Tibial nerve (tissue), 4 donors: ENCODE measurements at regions not wholly inside any gene's neighbourhood (a gene's known extent, or its start where the extent isn't known, plus 50 kb on each side); places are given as distances from the start of the nearest gene placed in this dataset.

Experiments used
- DNase-seq, 2 donors: peaks; one replicate each; pipeline ENCODE4 v3.0.0-alpha.2; 2019; ENCODE audit warnings: low spot score in 2 of 2
- H3K27ac ChIP-seq, 4 donors: fragments of 200-600 bp; sonication (generic) in 3 of 4; one replicate each; pipeline ENCODE4 v1.5.1; 2017 to 2019; ENCODE audit warnings: mild to moderate bottlenecking in 1 of 4
- H3K27me3 ChIP-seq, 2 donors: fragments of 200-600 bp; sonication (generic) in 1 of 2; one replicate each; pipeline versions ENCODE4 v1.5.1 to v1.6.0; 2017 to 2019
- H3K36me3 ChIP-seq, 3 donors: fragments of 200-600 bp; sonication (generic); one replicate each; pipeline ENCODE4 v1.5.1; 2018 to 2019
- H3K4me1 ChIP-seq, 4 donors: fragments of 200-600 bp; sonication (generic) in 3 of 4; one replicate each; pipeline ENCODE4 v1.5.1; 2017 to 2019
- H3K4me3 ChIP-seq, 4 donors: fragments of 200-600 bp; sonication (generic) in 3 of 4; one replicate each; pipeline ENCODE4 v1.5.1; 2017 to 2019; ENCODE audit warnings: mild to moderate bottlenecking in 1 of 4, moderate library complexity in 1 of 4
- H3K9me3 ChIP-seq, 4 donors: fragments of 200-600 bp; sonication (generic) in 3 of 4; one replicate each; pipeline ENCODE4 v1.5.1; 2017 to 2019
- EP300 ChIP-seq, 2 donors: sonication (generic); formaldehyde crosslinking; IDR thresholded peaks; one replicate each; pipeline ENCODE4 v1.6.1; 2017; ENCODE audit warnings: antibody characterized with exemption in 2 of 2, mild to moderate bottlenecking in 1 of 2
- POLR2A ChIP-seq, 2 donors: fragments of 450-650 bp; IDR thresholded peaks; one replicate each; pipeline ENCODE4 v1.6.1; 2017; ENCODE audit warnings: antibody characterized with exemption in 2 of 2, mild to moderate bottlenecking in 2 of 2, moderate library complexity in 2 of 2
- WGBS, 2 donors: methylation state at CpG; one replicate each; pipeline ENCODE4 v1.1.5; 2018; 5-methylcytosine and 5-hydroxymethylcytosine counted together
- TF ChIP-seq, protein P1 (sequence below), 5 experiments: fragments of 200-600 bp in 3 of 5; fragments of 450-650 bp in 2 of 5; sonication (generic) in 3 of 5; IDR thresholded peaks; one replicate each; pipeline ENCODE4 v1.5.1; 2016 to 2019; ENCODE audit warnings: antibody characterized with exemption in 5 of 5, mild to moderate bottlenecking in 3 of 5, moderate library complexity in 2 of 5

DNA sequence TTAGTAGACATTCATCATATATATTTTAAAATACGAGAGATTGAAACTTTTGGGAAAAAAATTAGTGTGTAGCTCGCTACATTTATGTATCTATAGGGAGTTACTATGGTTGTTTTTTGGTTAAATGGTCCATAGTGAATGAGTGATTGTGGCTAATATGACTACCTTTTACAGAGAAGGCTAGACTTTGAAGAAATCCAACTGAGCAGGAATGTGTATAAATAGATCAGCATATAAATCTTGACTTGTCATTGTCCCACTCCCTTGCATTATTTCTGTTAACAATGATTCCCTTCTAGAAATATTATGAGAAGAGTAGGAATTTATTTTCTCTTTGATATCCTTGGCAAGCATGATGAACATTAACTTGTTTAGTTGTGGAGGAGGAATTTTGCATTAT, 737.8 kb upstream of the MAP3K7 start:
- no peak for DNase-seq
- Histone ChIP-seq H3K27me3 (no peaks in the 10 kb centered on the region), H3K27ac (no peak overlapping the region), H3K4me3 (no peak overlapping the region), H3K4me1 (no peaks in the 10 kb centered on the region), H3K36me3 (no peaks in the 10 kb centered on the region), H3K9me3 (no peaks in the 10 kb centered on the region)
- 88 to 91% methylated on average over 2 of the region's 2 CpGs for WGBS, 2 donors
- TF ChIP-seq EP300 (IDR thresholded peaks at IDR 0.05) (no peak), POLR2A (IDR thresholded peaks at IDR 0.05) (no peak)
- TF ChIP-seq, protein P1, sequence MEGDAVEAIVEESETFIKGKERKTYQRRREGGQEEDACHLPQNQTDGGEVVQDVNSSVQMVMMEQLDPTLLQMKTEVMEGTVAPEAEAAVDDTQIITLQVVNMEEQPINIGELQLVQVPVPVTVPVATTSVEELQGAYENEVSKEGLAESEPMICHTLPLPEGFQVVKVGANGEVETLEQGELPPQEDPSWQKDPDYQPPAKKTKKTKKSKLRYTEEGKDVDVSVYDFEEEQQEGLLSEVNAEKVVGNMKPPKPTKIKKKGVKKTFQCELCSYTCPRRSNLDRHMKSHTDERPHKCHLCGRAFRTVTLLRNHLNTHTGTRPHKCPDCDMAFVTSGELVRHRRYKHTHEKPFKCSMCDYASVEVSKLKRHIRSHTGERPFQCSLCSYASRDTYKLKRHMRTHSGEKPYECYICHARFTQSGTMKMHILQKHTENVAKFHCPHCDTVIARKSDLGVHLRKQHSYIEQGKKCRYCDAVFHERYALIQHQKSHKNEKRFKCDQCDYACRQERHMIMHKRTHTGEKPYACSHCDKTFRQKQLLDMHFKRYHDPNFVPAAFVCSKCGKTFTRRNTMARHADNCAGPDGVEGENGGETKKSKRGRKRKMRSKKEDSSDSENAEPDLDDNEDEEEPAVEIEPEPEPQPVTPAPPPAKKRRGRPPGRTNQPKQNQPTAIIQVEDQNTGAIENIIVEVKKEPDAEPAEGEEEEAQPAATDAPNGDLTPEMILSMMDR (IDR thresholded peaks at IDR 0.05) = no peak

DNA sequence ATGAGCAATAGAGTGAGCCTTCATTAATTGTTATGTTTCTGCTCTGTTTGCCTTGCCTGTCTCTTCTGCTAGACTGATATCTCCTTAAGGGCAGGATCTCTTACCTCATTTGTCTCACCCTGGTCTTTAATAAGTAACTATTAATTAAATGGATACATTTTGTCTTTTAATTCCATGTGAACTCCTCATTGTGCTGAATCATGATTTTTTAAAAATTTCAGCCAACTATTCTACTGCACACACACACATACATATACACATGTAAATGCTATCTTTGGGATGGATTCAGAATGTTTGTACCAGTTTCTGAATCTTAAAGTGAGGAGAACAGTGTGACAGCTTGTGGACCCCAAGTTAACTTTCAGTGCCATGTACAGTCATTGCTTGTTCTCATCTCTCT, 731.1 kb upstream of the MAP3K7 start:
- no peak overlapping the region for H3K4me3 ChIP-seq
- H3K9me3 ChIP-seq = no peaks in the 10 kb centered on the region
- TF ChIP-seq EP300 (IDR thresholded peaks at IDR 0.05) = no peak
- TF ChIP-seq, protein P1 (IDR thresholded peaks at IDR 0.05) = no peak
- TF ChIP-seq POLR2A (IDR thresholded peaks at IDR 0.05) = no peak
- no peak overlapping the region for H3K27ac ChIP-seq
- H3K36me3 ChIP-seq = no peaks in the 10 kb centered on the region
- no peak for DNase-seq
- H3K4me1 ChIP-seq = peaks cover 0 to 3% (median 0%) of the 10 kb centered on the region in 4 donors
- no peaks in the 10 kb centered on the region for H3K27me3 ChIP-seq

DNA sequence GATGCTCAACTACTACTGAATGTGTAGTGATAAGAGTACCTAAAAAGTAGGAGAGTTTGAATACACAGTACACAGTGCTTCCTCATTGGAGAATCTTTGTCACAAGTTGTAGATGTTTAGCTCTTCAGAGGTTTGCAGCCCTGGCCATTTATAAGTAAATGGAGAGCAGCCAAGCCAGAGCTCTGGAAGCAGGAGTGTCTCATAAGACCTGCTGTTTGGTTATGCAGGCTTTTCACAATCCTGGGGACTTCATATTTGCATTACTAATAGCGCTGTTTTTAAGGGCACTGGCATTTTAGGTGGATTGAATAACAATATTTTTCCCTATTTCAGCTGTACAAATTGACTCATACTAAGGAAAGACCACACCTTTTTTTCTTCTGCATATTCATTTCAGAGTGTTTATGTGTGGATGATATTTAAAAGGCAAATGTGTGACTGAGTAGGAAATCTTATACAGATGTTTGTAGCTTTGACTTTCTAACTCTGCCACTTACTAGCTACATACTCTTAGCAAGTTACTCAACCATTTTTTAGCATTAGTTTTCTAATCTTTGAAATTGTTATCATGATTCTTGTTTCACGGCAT, 730.5 kb upstream of the MAP3K7 start:
- Histone ChIP-seq H3K27me3 (no peaks in the 10 kb centered on the region), H3K4me1 (peaks cover 0 to 3% (median 0%) of the 10 kb centered on the region in 4 donors), H3K36me3 (no peaks in the 10 kb centered on the region), H3K4me3 (no peak overlapping the region), H3K9me3 (no peaks in the 10 kb centered on the region), H3K27ac (no peak overlapping the region)
- no peak for DNase-seq
- 58 to 62% methylated on average over 2 of the region's 2 CpGs for WGBS, 2 donors
- no peak for TF ChIP-seq POLR2A (IDR thresholded peaks at IDR 0.05)
- no peak for TF ChIP-seq EP300 (IDR thresholded peaks at IDR 0.05)
- TF ChIP-seq, protein P1 (IDR thresholded peaks at IDR 0.05) = no peak

DNA sequence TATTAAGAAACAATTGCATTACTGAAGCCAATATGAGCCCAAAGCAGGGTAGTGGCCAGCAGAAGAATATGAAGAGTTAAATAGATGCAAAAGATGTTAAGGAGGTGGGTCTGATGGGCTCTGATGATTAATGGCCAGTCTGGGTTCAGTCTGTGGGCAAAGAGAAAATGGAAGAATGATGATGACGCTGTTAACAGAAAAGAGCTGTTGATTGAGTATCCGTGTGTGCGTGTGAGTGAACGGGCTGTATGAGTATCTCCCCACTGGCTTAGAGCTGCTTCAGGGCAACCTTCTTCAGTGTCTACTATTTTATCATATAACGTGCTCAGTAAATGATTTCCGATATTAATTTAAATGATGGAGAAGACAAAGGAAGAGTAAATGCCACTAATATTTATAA, 723.3 kb upstream of the MAP3K7 start:
- TF ChIP-seq, protein P1 (IDR thresholded peaks at IDR 0.05) = no peak
- TF ChIP-seq POLR2A (IDR thresholded peaks at IDR 0.05) (no peak), EP300 (IDR thresholded peaks at IDR 0.05) (no peak)
- no peak for DNase-seq

DNA sequence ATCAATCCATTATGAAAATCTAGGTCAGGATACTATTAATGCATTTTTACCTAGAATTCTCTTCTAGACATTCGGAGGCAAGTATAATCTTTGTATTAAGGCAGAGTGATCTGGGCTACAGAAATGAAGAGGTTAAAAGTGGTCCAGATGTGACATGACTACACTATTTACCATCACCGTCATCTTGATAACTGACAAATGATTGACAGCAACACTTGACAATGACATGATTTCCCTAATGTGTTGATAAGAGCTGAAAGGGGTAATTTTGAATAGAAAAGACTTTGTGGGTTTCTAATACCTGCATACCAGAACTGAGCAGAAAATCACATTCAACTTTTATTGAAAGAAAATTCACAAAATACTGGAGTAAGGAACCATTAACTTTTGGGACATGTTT, 718.9 kb upstream of the MAP3K7 start:
- 79 to 83% methylated on average over 2 of the region's 2 CpGs for WGBS, 2 donors
- Histone ChIP-seq H3K4me1 (no peaks in the 10 kb centered on the region), H3K27ac (no peak overlapping the region)

More for the DNA sequence above, 723.3 kb upstream of the MAP3K7 start:
- no peaks in the 10 kb centered on the region for H3K9me3 ChIP-seq
- no peaks in the 10 kb centered on the region for H3K36me3 ChIP-seq
- H3K4me1 ChIP-seq = no peaks in the 10 kb centered on the region
- H3K4me3 ChIP-seq = no peak overlapping the region
- no peak overlapping the region for H3K27ac ChIP-seq
- 85 to 87% methylated on average over 6 of the region's 6 CpGs for WGBS, 2 donors
- H3K27me3 ChIP-seq = no peaks in the 10 kb centered on the region

More for the DNA sequence above, 718.9 kb upstream of the MAP3K7 start:
- Histone ChIP-seq H3K27me3 (no peaks in the 10 kb centered on the region), H3K36me3 (no peaks in the 10 kb centered on the region), H3K4me3 (no peak overlapping the region), H3K9me3 (no peaks in the 10 kb centered on the region)
- DNase-seq = no peak
- TF ChIP-seq EP300 (IDR thresholded peaks at IDR 0.05) (no peak), POLR2A (IDR thresholded peaks at IDR 0.05) (no peak)
- TF ChIP-seq, protein P1 (IDR thresholded peaks at IDR 0.05) = no peak
